HCT116 (cell line): ENCODE measurements at regions not wholly inside any gene's neighbourhood (a gene's known extent, or its start where the extent isn't known, plus 50 kb on each side); places are given as distances from the start of the nearest gene placed in this dataset.

Experiments
- CTCF ChIP-seq, 3 experiments: fragments of 200-600 bp in 1 of 3; sonication (generic) in 1 of 3; IDR thresholded peaks in 2 of 3; conservative IDR thresholded peaks in 1 of 3; 2 replicates each; pipeline ENCODE4 v1.5.1; 2012 to 2017; ENCODE audit warnings: low read depth in 2 of 3, low read length in 2 of 3, antibody characterized with exemption in 1 of 3, borderline replicate concordance in 1 of 3, control low read depth in 1 of 3, mild to moderate bottlenecking in 1 of 3, mixed read lengths in 1 of 3, mixed run types in 1 of 3, moderate library complexity in 1 of 3; ENCODE audit not compliant: insufficient read depth in 1 of 3
- POLR2A ChIP-seq: IDR thresholded peaks from 2 replicates; pipeline ENCODE4 v1.7.0; 2011; ENCODE audit warnings: borderline replicate concordance; ENCODE audit not compliant: insufficient read depth, insufficient read length; ENCODE audit errors: extremely low read depth
- SP1 ChIP-seq: IDR thresholded peaks from 2 replicates; pipeline ENCODE4 v1.6.1; 2012; ENCODE audit warnings: low read depth

GRCh38 chr7:69388452-69389137 is 209.7 kb upstream of the AUTS2 start:
- no peak for TF ChIP-seq CTCF (IDR thresholded peaks at IDR 0.05 in 2 of 3, conservative IDR thresholded peaks at IDR 0.05 in 1 of 3; ENCODE audit: borderline replicate concordance in 1 of 3, insufficient read depth in 1 of 3, low read depth in 2 of 3, low read length in 2 of 3)
- TF ChIP-seq SP1, result no peak
- TF ChIP-seq POLR2A, result no peak
